ENCODE measurements at regions not wholly inside any gene's neighbourhood (a gene's known extent, or its start where the extent isn't known, plus 50 kb on each side); places are given as distances from the start of the nearest gene placed in this dataset.
"Not testable (repeated sequence)": the region's sequence is repeated elsewhere in the genome, so short reads cannot be mapped to it uniquely, and the experiment has no call there.

DNA sequence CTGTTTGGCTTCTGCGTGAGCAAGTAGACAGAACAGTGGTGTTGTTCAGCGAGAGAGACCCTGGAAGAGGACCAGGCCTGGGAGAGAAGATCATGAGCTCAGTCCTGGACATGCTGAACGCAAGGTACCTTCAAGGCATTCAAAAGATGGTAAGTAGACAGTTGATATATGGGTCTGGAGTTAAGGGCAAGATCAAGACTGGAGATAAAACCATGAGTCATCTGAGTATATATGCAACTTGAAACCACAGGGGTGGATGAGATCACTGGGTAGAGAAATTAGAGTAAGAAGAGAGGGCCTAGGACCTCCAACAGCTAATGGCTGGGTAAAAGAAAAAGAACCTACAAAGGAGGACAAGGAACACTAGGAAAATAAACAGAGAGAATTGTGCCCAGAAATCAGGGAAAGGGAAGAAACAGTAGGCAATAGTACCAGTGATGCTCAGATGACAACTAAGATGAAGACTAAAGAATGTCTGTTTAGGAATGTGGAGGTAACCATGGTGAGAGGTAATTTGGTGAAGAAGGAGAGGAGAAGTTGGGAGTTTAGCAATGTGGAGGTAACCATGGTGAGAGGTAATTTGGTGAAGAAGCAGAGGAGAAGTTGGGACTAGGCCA, 343.2 kb upstream of the ADAMTS9 start:
- no peak for DNase-seq

DNA sequence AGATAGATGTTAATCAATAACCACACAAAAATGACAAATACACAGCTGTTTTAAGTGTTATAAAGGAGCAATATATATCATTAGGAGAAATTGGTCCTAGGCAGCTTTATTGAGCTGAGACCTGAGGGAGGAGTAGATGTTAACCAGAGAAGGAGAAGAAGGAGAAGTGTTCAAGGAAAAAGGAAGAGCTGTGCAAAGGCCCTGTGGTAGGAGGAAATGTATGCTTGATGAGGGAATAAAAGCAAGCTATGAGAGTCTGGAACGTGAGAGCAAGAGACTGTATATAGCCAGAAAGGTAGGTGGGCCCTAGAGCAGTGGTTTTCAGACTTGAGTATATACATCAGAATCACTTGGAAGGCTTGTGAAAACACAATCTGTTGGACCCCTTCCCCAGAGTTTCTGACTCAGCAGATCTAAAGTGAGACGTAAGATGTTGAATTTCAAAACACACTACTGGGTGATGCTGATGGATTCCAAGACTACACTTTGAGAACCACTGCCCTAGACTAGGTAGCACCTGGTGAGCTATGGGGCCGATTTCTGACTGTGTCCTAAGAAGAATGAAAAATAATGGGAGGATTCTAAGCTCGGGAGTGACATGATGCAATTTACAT, 342.3 kb upstream of the ADAMTS9 start:
- DNase-seq: no peak

- DNase-seq: no peak
Observed at GRCh38 chr3:65029130-65029529, 341.3 kb upstream of the ADAMTS9 start.

DNA sequence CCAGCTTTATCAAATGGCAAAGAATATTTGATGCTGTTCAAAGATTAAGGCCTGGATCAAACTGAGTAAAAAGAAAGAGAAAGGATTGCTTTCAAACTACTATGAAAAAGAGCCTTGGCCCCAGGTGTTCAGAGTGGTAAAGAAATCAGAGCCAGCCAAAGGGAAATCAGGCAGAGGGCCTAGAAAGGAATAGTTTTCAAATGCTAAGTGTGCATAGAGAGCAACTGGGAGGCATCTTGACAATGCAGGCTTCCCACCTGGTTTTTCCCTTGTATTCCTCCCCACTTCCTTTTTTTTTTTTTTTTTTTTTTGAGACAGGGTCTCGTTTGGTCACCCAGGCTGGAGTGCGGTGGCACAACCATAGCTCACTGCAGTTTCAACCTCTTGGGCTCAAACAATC, 340.2 kb upstream of the ADAMTS9 start:
- DNase-seq: no peak

DNA sequence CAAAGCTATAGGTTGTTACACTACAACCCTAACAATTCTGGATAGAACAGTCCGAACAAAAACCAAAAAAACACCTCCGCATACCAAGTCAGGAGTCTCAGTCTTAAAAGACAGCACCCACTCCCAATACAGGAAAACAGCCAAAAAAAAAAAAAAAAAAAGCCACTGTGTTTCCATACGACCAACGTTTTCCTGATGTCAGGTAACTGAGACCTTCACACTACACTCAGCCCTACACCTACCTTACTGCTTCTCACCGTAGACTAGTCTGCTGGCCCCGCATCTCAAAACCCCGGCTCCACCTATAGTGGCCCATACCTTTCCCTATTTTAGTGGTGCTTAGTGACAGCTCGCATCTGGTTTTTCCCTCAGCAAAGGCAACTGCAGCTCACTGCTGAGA, 339.5 kb upstream of the ADAMTS9 start:
- DNase-seq: no peak

DNA sequence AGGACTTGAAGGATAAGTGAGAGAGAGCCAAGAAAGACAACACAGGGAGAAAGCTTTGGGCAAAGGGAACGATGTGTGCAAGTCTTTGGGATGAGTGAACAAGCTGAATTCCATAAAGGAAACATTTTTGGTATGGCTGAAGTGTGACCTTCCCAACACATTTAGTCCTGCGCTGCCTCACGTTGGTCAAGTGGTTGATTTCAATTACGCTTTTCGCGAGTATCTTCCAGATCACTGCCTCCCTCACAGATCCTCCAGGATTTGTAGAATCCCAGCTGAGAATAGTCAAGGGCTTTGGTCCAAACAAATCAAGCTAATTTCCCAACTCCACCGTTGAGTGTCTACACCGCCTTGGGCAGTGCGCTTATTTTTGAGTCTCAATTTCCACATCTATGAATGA, 338.4 kb upstream of the ADAMTS9 start:
- DNase-seq: no peak

DNA sequence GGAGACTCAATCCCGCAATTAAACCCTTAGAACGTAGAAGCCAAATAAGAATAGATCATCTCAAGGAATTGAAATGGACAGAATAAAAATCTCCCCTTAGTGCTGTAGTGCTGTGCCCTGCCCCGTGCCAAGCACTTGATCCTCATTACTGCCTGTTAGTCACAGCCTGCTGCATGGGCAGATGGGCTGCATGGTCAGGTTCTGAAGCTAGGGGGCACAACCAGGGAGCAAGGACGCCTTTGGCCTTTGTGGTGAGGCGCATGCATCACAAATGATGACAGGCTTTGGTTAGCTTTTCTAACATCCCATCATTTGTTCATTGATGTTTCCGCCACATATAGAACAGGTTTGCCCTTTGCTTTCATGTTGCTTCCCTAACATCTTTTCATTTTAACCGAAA, 336.3 kb upstream of the ADAMTS9 start:
- DNase-seq: no peak

GRCh38 chr3:65020281-65021160, 332.7 kb upstream of the ADAMTS9 start:
- no peak for DNase-seq

GRCh38 chr3:65019443-65020055, 331.7 kb upstream of the ADAMTS9 start:
- no peak for DNase-seq

GRCh38 chr3:65018801-65019200, 331.0 kb upstream of the ADAMTS9 start:
- DNase-seq: no peak

GRCh38 chr3:65017359-65017758, 329.6 kb upstream of the ADAMTS9 start:
- DNase-seq: no peak

DNA sequence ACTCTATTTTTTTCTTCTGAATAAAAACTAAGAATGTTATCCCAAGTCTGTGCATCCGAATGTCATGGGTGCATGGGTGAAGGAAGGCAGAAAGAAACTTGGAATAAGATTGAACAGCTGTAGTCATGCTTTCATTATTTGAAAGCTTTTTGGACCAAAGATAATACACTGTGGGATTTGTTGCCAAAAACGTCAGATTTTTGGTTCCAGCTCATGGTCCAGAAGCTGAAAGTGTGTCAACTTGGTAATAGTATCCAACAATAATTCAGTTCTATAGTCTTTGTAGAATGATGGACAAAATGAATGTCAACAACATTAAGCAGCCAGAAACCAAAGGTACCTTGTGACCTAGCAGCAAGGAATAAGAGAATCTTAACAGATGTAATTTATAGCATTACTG, 327.9 kb upstream of the ADAMTS9 start:
- DNase-seq: no peak

- DNase-seq: no peak
Observed at GRCh38 chr3:65013053-65013452, 325.3 kb upstream of the ADAMTS9 start.

DNA sequence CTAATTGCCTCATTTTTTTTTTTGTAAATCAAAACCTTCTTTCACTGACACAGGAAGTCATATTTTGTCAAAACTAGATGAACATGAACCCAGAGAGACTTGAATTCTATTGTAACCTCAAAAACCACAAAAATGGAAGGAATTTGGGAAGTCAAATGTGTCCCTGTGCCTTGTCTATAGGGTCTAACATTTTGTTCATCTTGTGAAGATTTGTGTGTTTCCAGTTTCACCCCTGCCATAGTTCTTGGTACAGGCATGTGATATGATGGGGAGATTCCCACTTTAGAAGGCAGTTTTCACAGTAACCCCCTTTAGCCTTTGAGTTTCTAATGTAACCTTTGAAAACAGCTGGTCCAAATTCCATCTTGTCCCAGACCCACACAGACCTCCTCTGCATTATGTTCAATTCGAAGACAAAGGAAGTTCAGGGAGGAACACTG, 318.5 kb upstream of the ADAMTS9 start:
- no peak for DNase-seq

- no peak for DNase-seq
Observed at GRCh38 chr3:65005486-65005885, 317.7 kb upstream of the ADAMTS9 start.

- DNase-seq: no peak
Observed at GRCh38 chr3:65004795-65005295, 317.0 kb upstream of the ADAMTS9 start.

DNA sequence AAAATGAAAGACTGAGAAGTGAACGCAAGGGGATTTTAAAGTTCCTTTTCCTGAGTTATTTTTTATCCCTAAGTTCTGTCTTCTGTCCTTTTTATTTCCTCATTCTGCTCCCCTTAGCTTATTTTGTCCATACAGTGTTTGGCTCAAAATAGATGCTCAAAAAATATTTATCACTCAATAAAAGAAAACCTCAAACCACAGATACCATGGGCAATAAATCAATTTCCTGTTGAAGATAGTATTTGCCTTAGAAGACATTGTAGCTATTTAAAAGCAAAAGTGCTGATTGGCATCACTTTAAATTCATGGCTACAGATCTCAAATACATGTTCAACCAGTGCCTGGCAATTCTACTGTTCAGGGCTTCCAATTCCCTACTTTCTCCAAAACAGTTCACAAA, 316.5 kb upstream of the ADAMTS9 start:
- no peak for DNase-seq

DNA sequence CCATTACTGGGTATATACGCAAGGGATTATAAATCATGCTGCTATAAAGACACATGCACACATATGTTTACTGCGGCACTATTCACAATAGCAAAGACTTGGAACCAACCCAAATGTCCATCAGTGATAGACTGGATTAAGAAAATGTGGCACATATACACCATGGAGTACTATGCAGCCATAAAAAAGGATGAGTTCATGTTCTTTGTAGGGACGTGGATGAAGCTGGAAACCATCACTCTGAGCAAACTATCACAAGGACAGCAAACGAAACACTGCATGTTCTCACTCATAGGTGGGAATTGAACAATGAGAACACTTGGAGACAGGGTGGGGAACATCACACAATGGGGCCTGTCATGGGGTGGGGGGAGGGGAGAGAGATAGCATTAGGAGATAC, 313.3 kb upstream of the ADAMTS9 start:
- not testable (repeated sequence) for DNase-seq

GRCh38 chr3:64998317-64998716, 310.5 kb upstream of the ADAMTS9 start:
- DNase-seq: no peak

DNA sequence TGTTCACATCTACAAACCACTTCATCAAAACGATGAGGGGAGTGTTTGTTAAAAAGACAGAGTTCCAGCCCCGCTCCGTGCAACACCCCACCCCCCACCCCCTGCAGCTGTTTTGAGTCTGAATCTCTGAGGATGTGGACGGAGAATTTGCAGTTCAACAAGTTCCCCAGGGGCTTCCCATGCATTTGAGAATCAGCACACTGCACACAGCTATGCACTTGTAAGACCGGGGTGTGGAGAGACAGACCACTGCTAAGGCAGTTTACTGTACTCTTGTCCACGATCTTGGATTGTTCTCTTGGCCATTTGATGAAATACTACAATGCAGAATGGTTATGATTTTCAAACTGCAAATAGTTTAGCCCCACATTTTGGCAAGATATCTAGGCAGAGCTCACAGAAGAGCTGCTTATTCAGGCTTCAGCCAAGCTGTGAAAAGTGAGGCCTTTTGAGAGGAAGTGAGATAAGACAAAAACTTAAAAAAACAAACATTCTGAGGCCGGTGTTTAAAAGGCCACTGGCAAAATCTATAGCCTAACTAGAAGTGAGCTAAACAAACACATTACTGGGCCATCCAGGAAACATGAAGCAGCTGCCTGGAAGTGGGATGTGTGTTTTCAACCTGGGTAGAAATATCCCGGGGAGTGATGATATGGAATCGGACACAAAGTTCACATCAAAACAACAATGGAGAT, 308.2 kb upstream of the ADAMTS9 start:
- DNase-seq: no peak

GRCh38 chr3:64993781-64994180, 306.0 kb upstream of the ADAMTS9 start:
- DNase-seq: no peak

DNA sequence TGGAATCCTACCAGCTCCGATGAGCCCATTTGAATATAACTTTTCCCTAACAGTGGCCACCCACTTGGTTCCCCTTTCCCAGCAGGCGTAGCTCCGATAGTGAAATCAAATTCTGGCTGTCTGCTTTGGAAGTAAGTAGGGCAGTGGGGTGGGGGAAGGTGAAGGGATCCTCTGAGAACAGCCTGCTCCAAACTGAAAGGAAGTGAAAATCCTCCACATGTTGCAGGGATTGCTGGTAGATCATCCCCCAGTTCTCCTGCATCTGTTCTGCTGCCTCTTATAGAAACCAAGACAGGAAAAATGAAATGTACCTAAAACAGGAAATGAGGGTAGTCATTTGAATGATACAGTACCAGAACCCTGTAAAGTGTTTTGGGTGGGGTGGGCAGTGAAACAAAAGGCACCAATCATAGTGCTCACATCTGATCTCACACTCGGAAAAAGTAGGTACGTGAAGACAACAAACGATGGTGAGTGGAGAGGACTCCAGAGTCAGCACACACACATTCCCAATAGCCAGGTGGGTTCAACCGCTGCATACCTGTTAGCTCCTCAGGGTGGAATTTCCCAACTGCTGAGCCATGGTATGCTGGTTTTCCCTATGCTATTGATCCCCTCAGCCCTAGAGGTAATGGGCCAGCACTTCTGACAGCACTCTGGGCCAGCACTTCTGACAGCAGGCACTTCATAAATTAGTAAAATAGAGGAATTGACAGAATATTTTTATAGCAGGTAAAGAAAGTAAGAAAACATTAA, 304.9 kb upstream of the ADAMTS9 start:
- DNase-seq: no peak
